ENCODE measurements at regions not wholly inside any gene's neighbourhood (a gene's known extent, or its start where the extent isn't known, plus 50 kb on each side); places are given as distances from the start of the nearest gene placed in this dataset.

GRCh38 chr12:67425394-67425793 is 156.2 kb downstream of the CAND1 start:
- H3K27ac ChIP-seq (ENCODE audit: low read length) = no peak overlapping the region
- no CpG with 5 or more reads among the region's 1 CpG for WGBS (ENCODE audit: insufficient coverage, insufficient read length)

GRCh38 chr12:67426067-67426466 is 156.9 kb downstream of the CAND1 start:
- DNase-seq (ENCODE audit: low read depth, low spot score) = no peak
- H3K27ac ChIP-seq (ENCODE audit: low read length) = no peak overlapping the region
- WGBS (ENCODE audit: insufficient coverage, insufficient read length) = no CpG with 5 or more reads among the region's 2 CpGs

More at GRCh38 chr12:67425394-67425793, 156.2 kb downstream of the CAND1 start:
- Histone ChIP-seq H3K36me3 (ENCODE audit: control insufficient read depth, insufficient read depth, low read length) (no peaks in the 10 kb centered on the region), H3K4me3 (ENCODE audit: low read length) (no peak overlapping the region), H3K4me1 (ENCODE audit: control insufficient read depth, insufficient read depth, low read length) (0 out of 2 replicates have a peak, but pooled peaks cover 2% of the 10 kb centered on the region), H3K27me3 (ENCODE audit: control insufficient read depth, insufficient read depth, low read length) (no peaks in the 10 kb centered on the region), H3K9me3 (ENCODE audit: control insufficient read depth, insufficient read depth, low read length) (no peaks in the 10 kb centered on the region)
- no peak for DNase-seq (ENCODE audit: low read depth, low spot score)

GRCh38 chr12:67427336-67427735 is 158.2 kb downstream of the CAND1 start:
- H3K36me3 ChIP-seq (ENCODE audit: control insufficient read depth, insufficient read depth, low read length) = no peaks in the 10 kb centered on the region
- no peak overlapping the region for H3K27ac ChIP-seq (ENCODE audit: low read length)
- DNase-seq (ENCODE audit: low read depth, low spot score) = no peak
- WGBS (ENCODE audit: insufficient coverage, insufficient read length) = no CpG with 5 or more reads among the region's 4 CpGs
- H3K4me3 ChIP-seq (ENCODE audit: low read length) = no peak overlapping the region
- H3K4me1 ChIP-seq (ENCODE audit: control insufficient read depth, insufficient read depth, low read length) = 0 out of 2 replicates have a peak, but pooled peaks cover 2% of the 10 kb centered on the region
- no peaks in the 10 kb centered on the region for H3K9me3 ChIP-seq (ENCODE audit: control insufficient read depth, insufficient read depth, low read length)
- H3K27me3 ChIP-seq (ENCODE audit: control insufficient read depth, insufficient read depth, low read length) = no peaks in the 10 kb centered on the region

More at GRCh38 chr12:67426067-67426466, 156.9 kb downstream of the CAND1 start:
- Histone ChIP-seq H3K36me3 (ENCODE audit: control insufficient read depth, insufficient read depth, low read length) (no peaks in the 10 kb centered on the region), H3K27me3 (ENCODE audit: control insufficient read depth, insufficient read depth, low read length) (no peaks in the 10 kb centered on the region), H3K9me3 (ENCODE audit: control insufficient read depth, insufficient read depth, low read length) (no peaks in the 10 kb centered on the region), H3K4me3 (ENCODE audit: low read length) (no peak overlapping the region), H3K4me1 (ENCODE audit: control insufficient read depth, insufficient read depth, low read length) (0 out of 2 replicates have a peak, but pooled peaks cover 2% of the 10 kb centered on the region)

- 0 out of 2 replicates have a peak, but pooled peaks cover 2% of the 10 kb centered on the region for H3K4me1 ChIP-seq (ENCODE audit: control insufficient read depth, insufficient read depth, low read length)
- H3K4me3 ChIP-seq (ENCODE audit: low read length) = no peak overlapping the region
- no peak overlapping the region for H3K27ac ChIP-seq (ENCODE audit: low read length)
- H3K36me3 ChIP-seq (ENCODE audit: control insufficient read depth, insufficient read depth, low read length) = no peaks in the 10 kb centered on the region
- no peak for DNase-seq (ENCODE audit: low read depth, low spot score)
- H3K27me3 ChIP-seq (ENCODE audit: control insufficient read depth, insufficient read depth, low read length) = no peaks in the 10 kb centered on the region
- no peaks in the 10 kb centered on the region for H3K9me3 ChIP-seq (ENCODE audit: control insufficient read depth, insufficient read depth, low read length)
- no CpG with 5 or more reads among the region's 2 CpGs for WGBS (ENCODE audit: insufficient coverage, insufficient read length)
These were observed 159.3 kb downstream of the CAND1 start for GRCh38 chr12:67428431-67428830.

GRCh38 chr12:67430708-67431335 is 161.7 kb downstream of the CAND1 start:
- no peaks in the 10 kb centered on the region for H3K9me3 ChIP-seq (ENCODE audit: control insufficient read depth, insufficient read depth, low read length)
- no peaks in the 10 kb centered on the region for H3K36me3 ChIP-seq (ENCODE audit: control insufficient read depth, insufficient read depth, low read length)
- H3K4me3 ChIP-seq (ENCODE audit: low read length) = no peak overlapping the region
- WGBS (ENCODE audit: insufficient coverage, insufficient read length) = no CpG with 5 or more reads among the region's 9 CpGs
- no peak overlapping the region for H3K27ac ChIP-seq (ENCODE audit: low read length)
- H3K27me3 ChIP-seq (ENCODE audit: control insufficient read depth, insufficient read depth, low read length) = no peaks in the 10 kb centered on the region
- no peak for DNase-seq (ENCODE audit: low read depth, low spot score)
- H3K4me1 ChIP-seq (ENCODE audit: control insufficient read depth, insufficient read depth, low read length) = 0 out of 2 replicates have a peak, but pooled peaks cover 2% of the 10 kb centered on the region

GRCh38 chr12:67431411-67432020 is 162.4 kb downstream of the CAND1 start:
- no peak for DNase-seq (ENCODE audit: low read depth, low spot score)
- H3K4me3 ChIP-seq (ENCODE audit: low read length) = no peak overlapping the region
- no peaks in the 10 kb centered on the region for H3K36me3 ChIP-seq (ENCODE audit: control insufficient read depth, insufficient read depth, low read length)
- H3K27me3 ChIP-seq (ENCODE audit: control insufficient read depth, insufficient read depth, low read length) = no peaks in the 10 kb centered on the region
- no CpG with 5 or more reads among the region's 6 CpGs for WGBS (ENCODE audit: insufficient coverage, insufficient read length)
- no peaks in the 10 kb centered on the region for H3K4me1 ChIP-seq (ENCODE audit: control insufficient read depth, insufficient read depth, low read length)
- H3K27ac ChIP-seq (ENCODE audit: low read length) = no peak overlapping the region
- H3K9me3 ChIP-seq (ENCODE audit: control insufficient read depth, insufficient read depth, low read length) = no peaks in the 10 kb centered on the region

GRCh38 chr12:67433385-67434175 is 164.4 kb downstream of the CAND1 start:
- DNase-seq (ENCODE audit: low read depth, low spot score) = no peak
- H3K36me3 ChIP-seq (ENCODE audit: control insufficient read depth, insufficient read depth, low read length) = no peaks in the 10 kb centered on the region
- no peak overlapping the region for H3K4me3 ChIP-seq (ENCODE audit: low read length)
- no peaks in the 10 kb centered on the region for H3K4me1 ChIP-seq (ENCODE audit: control insufficient read depth, insufficient read depth, low read length)
- H3K27ac ChIP-seq (ENCODE audit: low read length) = no peak overlapping the region
- no peaks in the 10 kb centered on the region for H3K27me3 ChIP-seq (ENCODE audit: control insufficient read depth, insufficient read depth, low read length)
- no peaks in the 10 kb centered on the region for H3K9me3 ChIP-seq (ENCODE audit: control insufficient read depth, insufficient read depth, low read length)
- no CpG with 5 or more reads among the region's 6 CpGs for WGBS (ENCODE audit: insufficient coverage, insufficient read length)

- Histone ChIP-seq H3K4me3 (ENCODE audit: low read length) (no peak overlapping the region), H3K27ac (ENCODE audit: low read length) (no peak overlapping the region), H3K9me3 (ENCODE audit: control insufficient read depth, insufficient read depth, low read length) (no peaks in the 10 kb centered on the region), H3K36me3 (ENCODE audit: control insufficient read depth, insufficient read depth, low read length) (no peaks in the 10 kb centered on the region), H3K4me1 (ENCODE audit: control insufficient read depth, insufficient read depth, low read length) (no peaks in the 10 kb centered on the region), H3K27me3 (ENCODE audit: control insufficient read depth, insufficient read depth, low read length) (no peaks in the 10 kb centered on the region)
- no peak for DNase-seq (ENCODE audit: low read depth, low spot score)
- no CpG with 5 or more reads among the region's 3 CpGs for WGBS (ENCODE audit: insufficient coverage, insufficient read length)
These were observed 165.7 kb downstream of the CAND1 start for GRCh38 chr12:67434671-67435370.

- H3K4me3 ChIP-seq (ENCODE audit: low read length) = no peak overlapping the region
- H3K27ac ChIP-seq (ENCODE audit: low read length) = no peak overlapping the region
- no peaks in the 10 kb centered on the region for H3K9me3 ChIP-seq (ENCODE audit: control insufficient read depth, insufficient read depth, low read length)
- WGBS (ENCODE audit: insufficient coverage, insufficient read length) = no CpG with 5 or more reads among the region's 2 CpGs
- H3K27me3 ChIP-seq (ENCODE audit: control insufficient read depth, insufficient read depth, low read length) = no peaks in the 10 kb centered on the region
- H3K4me1 ChIP-seq (ENCODE audit: control insufficient read depth, insufficient read depth, low read length) = no peaks in the 10 kb centered on the region
- DNase-seq (ENCODE audit: low read depth, low spot score) = no peak
- no peaks in the 10 kb centered on the region for H3K36me3 ChIP-seq (ENCODE audit: control insufficient read depth, insufficient read depth, low read length)
These were observed 167.1 kb downstream of the CAND1 start for GRCh38 chr12:67436230-67436629.

GRCh38 chr12:67437011-67437410 is 167.9 kb downstream of the CAND1 start:
- Histone ChIP-seq H3K36me3 (ENCODE audit: control insufficient read depth, insufficient read depth, low read length) (no peaks in the 10 kb centered on the region), H3K27ac (ENCODE audit: low read length) (no peak overlapping the region), H3K9me3 (ENCODE audit: control insufficient read depth, insufficient read depth, low read length) (no peaks in the 10 kb centered on the region), H3K27me3 (ENCODE audit: control insufficient read depth, insufficient read depth, low read length) (no peaks in the 10 kb centered on the region), H3K4me3 (ENCODE audit: low read length) (no peak overlapping the region), H3K4me1 (ENCODE audit: control insufficient read depth, insufficient read depth, low read length) (no peaks in the 10 kb centered on the region)
- no CpG with 5 or more reads among the region's 2 CpGs for WGBS (ENCODE audit: insufficient coverage, insufficient read length)
- DNase-seq (ENCODE audit: low read depth, low spot score) = no peak
